ENCODE measurements at regions not wholly inside any gene's neighbourhood (a gene's known extent, or its start where the extent isn't known, plus 50 kb on each side); places are given as distances from the start of the nearest gene placed in this dataset.
A peak's percentile ranks its signal among the peaks of the same experiment; 100 is the strongest.

DNA sequence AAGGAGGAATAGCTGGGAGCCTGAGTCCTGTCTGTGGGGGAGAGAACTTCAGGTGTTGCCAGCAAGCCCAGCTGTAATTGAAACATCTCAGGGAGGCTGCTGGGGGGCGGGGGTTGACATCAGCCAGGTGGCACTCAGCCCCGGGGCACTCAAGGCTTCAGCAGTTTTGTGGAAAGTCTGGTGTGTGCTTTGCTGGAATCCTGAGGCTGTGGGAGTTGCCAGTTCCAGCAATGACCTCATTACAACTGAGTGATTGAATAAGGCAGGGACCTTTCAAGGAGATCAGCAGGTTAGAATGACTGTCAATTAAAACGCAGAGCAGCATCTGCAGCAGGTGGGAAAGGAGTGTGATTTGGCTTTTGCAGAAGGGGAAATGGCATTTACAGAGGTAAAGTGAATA lies 75.7 kb downstream of the FAM43A start:
- Histone ChIP-seq H3K9me3 (ENCODE audit: low read depth, low read length) (no peaks in the 10 kb centered on the region), H3K27ac (no peak overlapping the region), H3K9ac (ENCODE audit: insufficient read length) (no peak overlapping the region), H3K4me3 (no peak overlapping the region), H3K36me3 (ENCODE audit: insufficient read depth, low read length) (no peaks in the 10 kb centered on the region)
- no peak for DNase-seq (ENCODE audit: low read depth, low spot score)
- no peak for TF ChIP-seq FOXP2 (optimal IDR thresholded peaks at IDR 0.05; ENCODE audit: control extremely low read depth, extremely low read length, insufficient read depth)
- no peak for TF ChIP-seq EZH2 (IDR thresholded peaks at IDR 0.05)
- TF ChIP-seq POLR2AphosphoS5 (IDR thresholded peaks at IDR 0.05; ENCODE audit: borderline replicate concordance, low read depth, low read length): no peak

DNA sequence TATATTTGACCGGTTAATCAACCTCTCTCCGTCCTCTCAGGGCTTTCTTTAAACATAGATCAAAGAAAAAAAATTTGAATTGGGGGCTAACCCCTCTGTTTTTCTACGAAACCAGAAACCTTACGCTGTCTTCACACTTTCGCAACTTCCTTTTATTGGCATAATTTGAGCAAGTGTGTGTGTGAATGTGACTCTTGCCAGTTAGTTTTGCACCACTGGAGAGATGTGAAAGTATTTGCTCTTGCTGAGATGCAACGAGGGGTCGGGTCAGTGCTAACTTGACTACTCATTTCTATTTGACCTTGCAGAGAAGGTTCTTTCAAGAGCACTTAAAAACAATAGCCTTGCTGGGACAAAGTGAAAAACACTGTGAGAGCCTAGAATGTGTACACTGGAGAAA lies 81.2 kb downstream of the FAM43A start:
- H3K4me3 ChIP-seq: no peak overlapping the region
- no peak for TF ChIP-seq EZH2 (IDR thresholded peaks at IDR 0.05)
- TF ChIP-seq POLR2AphosphoS5 (IDR thresholded peaks at IDR 0.05; ENCODE audit: borderline replicate concordance, low read depth, low read length): no peak
- no peak for TF ChIP-seq FOXP2 (optimal IDR thresholded peaks at IDR 0.05; ENCODE audit: control extremely low read depth, extremely low read length, insufficient read depth)
- H3K27ac ChIP-seq: no peak overlapping the region

DNA sequence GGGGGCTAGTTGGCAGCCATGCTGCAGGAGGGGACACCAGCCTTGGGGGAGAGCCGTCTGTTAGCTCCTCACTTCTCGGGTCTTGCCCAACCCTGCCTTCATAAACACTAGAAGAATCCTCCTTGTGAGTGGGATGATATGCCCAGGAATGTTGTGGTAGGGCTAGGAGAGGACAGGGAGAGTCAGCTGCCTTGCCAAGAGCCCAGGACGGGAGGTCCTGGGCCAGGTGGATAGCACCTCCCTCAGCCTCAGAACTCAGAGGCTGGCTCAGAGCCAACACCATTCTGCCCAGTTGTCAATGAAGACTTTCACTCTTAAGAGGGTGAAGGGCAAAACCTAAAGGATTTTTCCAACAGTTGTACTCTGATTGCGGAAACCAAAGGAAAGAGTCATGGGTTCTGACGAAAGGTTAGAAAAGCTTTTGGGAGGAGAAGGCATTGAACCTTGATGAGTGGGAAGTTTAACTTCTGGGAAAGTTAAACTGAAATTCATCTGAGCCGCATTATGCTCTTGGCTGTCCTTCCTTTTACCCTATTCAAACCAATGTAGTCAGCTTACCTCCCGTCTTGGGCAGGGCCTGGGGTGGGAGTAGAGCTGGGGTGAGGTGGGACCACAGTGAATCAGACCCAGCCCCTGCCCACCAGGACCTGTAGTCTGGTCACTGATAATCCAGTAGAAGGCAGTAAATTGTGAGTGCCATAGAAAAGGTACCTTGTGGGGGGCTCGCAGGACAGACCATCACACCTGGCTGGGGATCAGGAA lies 81.9 kb downstream of the FAM43A start:
- no peaks in the 10 kb centered on the region for H3K36me3 ChIP-seq (ENCODE audit: insufficient read depth, low read length)
- no peak overlapping the region for H3K9ac ChIP-seq (ENCODE audit: insufficient read length)
- no peak overlapping the region for H3K27ac ChIP-seq
- TF ChIP-seq EZH2 (IDR thresholded peaks at IDR 0.05) (no peak), FOXP2 (optimal IDR thresholded peaks at IDR 0.05; ENCODE audit: control extremely low read depth, extremely low read length, insufficient read depth) (no peak)
- no peaks in the 10 kb centered on the region for H3K9me3 ChIP-seq (ENCODE audit: low read depth, low read length)
- no peak for DNase-seq (ENCODE audit: low read depth, low spot score)
- H3K4me3 ChIP-seq: no peak overlapping the region

More for the DNA sequence above, 81.2 kb downstream of the FAM43A start:
- DNase-seq (ENCODE audit: low read depth, low spot score): no peak
- no peaks in the 10 kb centered on the region for H3K36me3 ChIP-seq (ENCODE audit: insufficient read depth, low read length)
- no peak overlapping the region for H3K9ac ChIP-seq (ENCODE audit: insufficient read length)
- H3K9me3 ChIP-seq (ENCODE audit: low read depth, low read length): no peaks in the 10 kb centered on the region

DNA sequence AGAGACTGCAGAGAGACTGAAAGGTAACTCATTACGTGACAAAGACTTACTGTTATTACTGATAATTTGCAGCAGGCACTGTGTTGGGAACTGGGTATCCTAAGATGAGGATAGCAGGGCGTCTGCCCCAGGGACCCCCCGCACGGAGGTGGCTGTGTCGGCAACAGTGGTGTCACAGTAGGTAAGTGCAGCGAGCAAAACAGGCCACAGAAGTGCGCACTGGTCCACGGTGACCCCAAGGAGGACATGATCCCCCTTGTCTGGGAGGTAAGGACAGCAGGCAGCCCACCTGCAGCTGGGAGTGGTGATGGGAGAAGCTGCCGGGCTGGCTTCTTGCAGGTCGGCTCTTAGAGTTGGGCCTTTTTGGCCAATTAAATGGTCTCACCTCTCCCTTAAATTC lies 82.9 kb downstream of the FAM43A start:
- Histone ChIP-seq H3K36me3 (ENCODE audit: insufficient read depth, low read length) (no peaks in the 10 kb centered on the region), H3K9me3 (ENCODE audit: low read depth, low read length) (no peaks in the 10 kb centered on the region), H3K27ac (no peak overlapping the region), H3K9ac (ENCODE audit: insufficient read length) (peak overlapping the region; percentile 56), H3K4me3 (peak overlapping the region; percentile 66)
- TF ChIP-seq POLR2AphosphoS5 (IDR thresholded peaks at IDR 0.05; ENCODE audit: borderline replicate concordance, low read depth, low read length) (no peak), EZH2 (IDR thresholded peaks at IDR 0.05) (no peak), FOXP2 (optimal IDR thresholded peaks at IDR 0.05; ENCODE audit: control extremely low read depth, extremely low read length, insufficient read depth) (no peak)
- no peak for DNase-seq (ENCODE audit: low read depth, low spot score)

DNA sequence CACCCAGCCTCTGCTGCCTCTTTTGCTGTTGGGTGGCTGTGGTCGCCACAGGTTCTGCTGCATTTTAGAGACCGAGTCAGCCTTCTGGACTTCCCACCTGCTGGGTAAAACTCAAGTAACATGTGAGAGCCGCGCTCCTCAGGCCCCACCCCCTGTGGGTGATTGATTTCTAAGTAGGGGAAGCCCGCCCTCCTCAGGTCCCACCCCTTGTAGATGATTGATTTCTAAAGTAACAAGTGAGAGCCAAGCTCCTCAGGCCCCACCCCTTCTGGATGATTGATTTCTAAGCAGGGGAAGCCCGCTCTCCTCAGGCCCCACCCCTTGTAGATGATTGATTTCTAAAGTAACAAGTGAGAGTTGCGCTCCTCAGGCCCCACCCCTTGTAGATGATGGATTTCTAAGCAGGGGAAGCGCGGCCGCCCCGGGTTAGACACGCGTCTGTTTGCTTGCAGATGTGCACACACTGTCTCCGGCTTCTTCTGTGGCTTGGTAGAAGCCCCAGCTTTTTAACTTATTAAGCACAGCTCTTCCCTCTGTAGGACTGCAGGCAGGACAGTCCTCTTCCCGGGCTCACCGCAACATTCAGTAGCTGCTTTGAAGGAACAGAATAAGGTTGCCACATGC lies 83.4 kb downstream of the FAM43A start:
- Histone ChIP-seq H3K4me3 (peak overlapping the region; percentile 77), H3K9ac (ENCODE audit: insufficient read length) (peak overlapping the region; percentile 64), H3K9me3 (ENCODE audit: low read depth, low read length) (no peaks in the 10 kb centered on the region), H3K36me3 (ENCODE audit: insufficient read depth, low read length) (no peaks in the 10 kb centered on the region), H3K27ac (peak overlapping the region; percentile 59; the same call in 1 of the 2 replicates)
- TF ChIP-seq POLR2AphosphoS5 (IDR thresholded peaks at IDR 0.05; ENCODE audit: borderline replicate concordance, low read depth, low read length) (peak; percentile 90), EZH2 (IDR thresholded peaks at IDR 0.05) (no peak)
- peak; percentile 100 for DNase-seq (ENCODE audit: low read depth, low spot score)

DNA sequence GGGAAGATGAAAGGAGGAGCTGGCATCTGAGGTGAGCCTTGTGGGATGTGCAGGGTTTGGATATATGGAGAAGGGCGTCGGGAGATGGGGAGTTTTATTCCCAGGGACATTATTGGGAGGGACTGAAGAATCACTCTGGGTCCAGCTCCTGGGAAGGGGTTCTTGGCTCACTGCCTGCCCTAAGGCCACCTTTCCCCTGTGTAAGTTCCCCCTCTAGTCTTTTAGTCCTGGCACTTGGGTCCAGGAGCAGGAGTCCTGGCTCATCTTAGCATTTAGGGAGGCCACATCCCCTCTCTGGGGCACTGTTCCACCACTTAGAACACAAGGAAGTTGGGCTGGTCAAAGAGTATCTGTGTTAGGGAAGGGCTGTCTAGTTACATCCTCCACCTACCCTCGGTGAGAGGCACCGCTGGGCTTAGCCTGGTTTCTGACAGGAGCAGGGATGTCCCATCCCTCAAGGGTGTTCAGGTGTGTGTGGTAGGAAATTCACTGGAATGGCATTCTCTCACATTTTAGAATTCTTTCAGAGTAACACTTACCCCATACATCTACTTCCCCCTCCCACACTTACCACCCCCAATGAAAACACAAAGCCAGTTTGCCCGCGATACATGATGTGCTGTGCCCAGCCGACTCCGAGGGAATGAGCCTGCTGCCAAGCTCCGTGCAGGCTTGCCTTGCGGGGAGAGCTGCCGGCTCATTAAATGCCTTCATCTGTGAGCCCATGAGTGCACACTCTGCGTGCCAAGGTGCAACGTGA lies 86.7 kb downstream of the FAM43A start:
- TF ChIP-seq POLR2AphosphoS5 (IDR thresholded peaks at IDR 0.05; ENCODE audit: borderline replicate concordance, low read depth, low read length): no peak
- Histone ChIP-seq H3K36me3 (ENCODE audit: insufficient read depth, low read length) (no peaks in the 10 kb centered on the region), H3K4me3 (no peak overlapping the region), H3K9ac (ENCODE audit: insufficient read length) (no peak overlapping the region), H3K27ac (no peak overlapping the region), H3K9me3 (ENCODE audit: low read depth, low read length) (no peaks in the 10 kb centered on the region)
- no peak for DNase-seq (ENCODE audit: low read depth, low spot score)

DNA sequence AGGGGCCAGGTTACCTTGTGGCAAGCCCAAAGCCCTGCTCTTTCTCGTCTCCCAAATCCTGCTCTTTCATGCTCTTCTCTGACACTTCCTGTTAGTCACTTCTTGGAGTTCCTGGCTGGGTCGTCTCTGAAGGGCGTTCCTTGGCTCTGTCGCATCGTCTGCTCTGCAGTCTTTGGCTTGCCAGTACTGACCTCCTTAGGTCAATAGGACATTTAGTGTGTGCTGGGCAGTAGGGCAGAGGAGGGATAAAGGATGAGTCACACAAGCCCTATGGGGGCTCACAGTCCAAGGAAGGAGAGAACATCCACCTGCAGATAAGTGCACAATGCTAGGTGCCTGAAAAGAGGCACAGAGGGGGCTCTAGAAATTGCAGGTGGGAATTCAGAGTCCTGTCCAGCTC lies 87.5 kb downstream of the FAM43A start:
- Histone ChIP-seq H3K9me3 (ENCODE audit: low read depth, low read length) (no peaks in the 10 kb centered on the region), H3K9ac (ENCODE audit: insufficient read length) (no peak overlapping the region), H3K4me3 (no peak overlapping the region), H3K36me3 (ENCODE audit: insufficient read depth, low read length) (no peaks in the 10 kb centered on the region), H3K27ac (no peak overlapping the region)
- TF ChIP-seq POLR2AphosphoS5 (IDR thresholded peaks at IDR 0.05; ENCODE audit: borderline replicate concordance, low read depth, low read length): no peak
- no peak for TF ChIP-seq FOXP2 (optimal IDR thresholded peaks at IDR 0.05; ENCODE audit: control extremely low read depth, extremely low read length, insufficient read depth)
- no peak for TF ChIP-seq EZH2 (IDR thresholded peaks at IDR 0.05)
- DNase-seq (ENCODE audit: low read depth, low spot score): no peak

DNA sequence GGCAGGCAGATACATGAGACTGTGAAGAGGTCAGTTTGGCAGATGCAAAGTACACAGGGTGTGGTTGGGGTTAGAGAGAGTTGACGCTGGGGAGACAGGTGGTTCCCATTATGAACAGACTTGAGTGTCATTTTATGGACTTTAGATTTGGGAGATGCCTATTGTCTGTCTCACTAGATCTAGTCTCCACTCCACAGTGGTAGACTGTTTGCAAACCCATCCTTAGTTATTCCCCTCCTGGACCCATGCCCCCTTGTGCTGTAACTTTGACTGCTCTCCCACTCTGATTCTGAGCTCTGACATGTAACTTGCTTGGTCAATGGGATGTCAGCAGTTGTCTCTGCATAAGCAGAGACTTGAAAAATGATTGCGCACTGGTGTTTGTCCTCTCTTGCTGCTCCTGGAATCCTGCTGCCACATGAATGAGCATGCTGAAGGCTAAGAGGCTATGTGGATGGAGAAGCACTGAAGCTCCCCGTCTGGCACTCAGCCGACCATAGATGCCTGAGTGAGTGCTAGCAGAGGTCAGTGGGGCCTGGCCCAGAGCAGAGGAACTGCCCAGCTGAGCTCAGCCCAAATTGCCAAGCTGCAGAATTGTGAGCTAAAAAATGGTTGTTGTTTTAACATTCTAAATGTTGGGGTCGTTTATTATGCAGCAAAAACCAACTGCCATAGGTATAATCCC lies 88.2 kb downstream of the FAM43A start:
- Histone ChIP-seq H3K9me3 (ENCODE audit: low read depth, low read length) (no peaks in the 10 kb centered on the region), H3K36me3 (ENCODE audit: insufficient read depth, low read length) (no peaks in the 10 kb centered on the region), H3K4me3 (no peak overlapping the region), H3K9ac (ENCODE audit: insufficient read length) (no peak overlapping the region), H3K27ac (no peak overlapping the region)
- DNase-seq (ENCODE audit: low read depth, low spot score): no peak
- TF ChIP-seq FOXP2 (optimal IDR thresholded peaks at IDR 0.05; ENCODE audit: control extremely low read depth, extremely low read length, insufficient read depth): no peak

Data from SK-N-MC (cell line).